AG04450 (cell line): ENCODE measurements at regions not wholly inside any gene's neighbourhood (a gene's known extent, or its start where the extent isn't known, plus 50 kb on each side); places are given as distances from the start of the nearest gene placed in this dataset.

Experiments used
- CTCF ChIA-PET: fragments of 300-600, 350-600 bp; formaldehyde crosslinking; extraction: SDS; loops from one replicate; lab custom pipeline; 2022; ENCODE audit warnings: antibody characterized with exemption, inconsistent platforms; lab: Charles Lee
- POLR2A ChIA-PET: fragments of 350-600 bp; formaldehyde crosslinking; extraction: SDS; loops from one replicate; lab custom pipeline; 2021; ENCODE audit warnings: antibody characterized with exemption, inconsistent platforms; lab: Yijun Ruan, JAX
- DNase-seq: peaks from one replicate; pipeline ENCODE4 v3.0.0-alpha.2; 2011; ENCODE audit warnings: low read depth, low spot score
- H3K27ac ChIP-seq: one replicate; pipeline ENCODE4 v1.5.1; 2012; ENCODE audit warnings: low read depth, low read length, control low read depth
- H3K27me3 ChIP-seq: one replicate; pipeline ENCODE4 v1.6.0; 2012; ENCODE audit warnings: low read length; ENCODE audit not compliant: control insufficient read depth, insufficient read depth
- H3K4me3 ChIP-seq: 2 replicates; pipeline ENCODE4 v1.5.1; 2011; ENCODE audit warnings: mild to moderate bottlenecking, low read depth, low read length, control low read depth
- H3K9me3 ChIP-seq: 2 replicates; pipeline ENCODE4 v1.5.1; 2012; ENCODE audit warnings: low read length; ENCODE audit not compliant: control insufficient read depth, insufficient read depth
- CTCF ChIP-seq: IDR thresholded peaks from 2 replicates; pipeline ENCODE4 v1.5.1; 2011; ENCODE audit warnings: low read depth, low read length, control low read depth, inconsistent platforms

- Histone ChIP-seq H3K27me3 (no peaks in the 10 kb centered on the region), H3K4me3 (no peak overlapping the region), H3K9me3 (peaks cover 2% of the 10 kb centered on the region; the same call in 1 of the 2 replicates), H3K27ac (no peak overlapping the region)
- CTCF ChIA-PET = no interaction called here
- POLR2A ChIA-PET = no interaction called here
- no peak for DNase-seq
- no peak for TF ChIP-seq CTCF
Observed at GRCh38 chr1:213519098-213519497, 468.1 kb downstream of the RPS6KC1 start.

DNA sequence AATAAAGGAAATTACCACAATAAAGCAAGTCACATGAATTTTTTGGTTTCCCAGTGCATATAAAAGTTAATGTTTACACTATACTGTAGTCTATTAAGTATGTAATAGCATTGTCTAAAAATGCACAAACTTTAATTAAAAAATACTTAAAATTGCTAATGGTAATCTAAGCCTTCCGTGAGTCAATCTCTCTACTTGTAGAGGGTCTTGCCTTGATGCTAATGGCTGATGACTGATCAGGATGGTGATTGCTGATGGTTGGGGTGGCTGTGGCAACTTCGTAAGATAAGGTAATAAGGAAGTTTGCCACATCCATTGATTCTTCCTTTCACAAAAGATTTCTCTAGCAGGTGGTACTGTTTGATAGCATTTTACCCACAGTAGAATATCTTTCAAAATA is 466.6 kb upstream of the PROX1 start:
- H3K27ac ChIP-seq = no peak overlapping the region
- peaks cover 4% of the 10 kb centered on the region; the same call in 1 of the 2 replicates for H3K9me3 ChIP-seq
- POLR2A ChIA-PET = no interaction called here
- no peak for TF ChIP-seq CTCF
- DNase-seq = no peak
- no peak overlapping the region for H3K4me3 ChIP-seq
- CTCF ChIA-PET = no interaction called here
- no peaks in the 10 kb centered on the region for H3K27me3 ChIP-seq

- Histone ChIP-seq H3K9me3 (peaks cover 4% of the 10 kb centered on the region; the same call in 1 of the 2 replicates), H3K27me3 (no peaks in the 10 kb centered on the region), H3K27ac (no peak overlapping the region), H3K4me3 (no peak overlapping the region)
- DNase-seq = no peak
- POLR2A ChIA-PET = no interaction called here
- no peak for TF ChIP-seq CTCF
- CTCF ChIA-PET = no interaction called here
Observed at GRCh38 chr1:213523781-213524398, 463.9 kb upstream of the PROX1 start.

DNA sequence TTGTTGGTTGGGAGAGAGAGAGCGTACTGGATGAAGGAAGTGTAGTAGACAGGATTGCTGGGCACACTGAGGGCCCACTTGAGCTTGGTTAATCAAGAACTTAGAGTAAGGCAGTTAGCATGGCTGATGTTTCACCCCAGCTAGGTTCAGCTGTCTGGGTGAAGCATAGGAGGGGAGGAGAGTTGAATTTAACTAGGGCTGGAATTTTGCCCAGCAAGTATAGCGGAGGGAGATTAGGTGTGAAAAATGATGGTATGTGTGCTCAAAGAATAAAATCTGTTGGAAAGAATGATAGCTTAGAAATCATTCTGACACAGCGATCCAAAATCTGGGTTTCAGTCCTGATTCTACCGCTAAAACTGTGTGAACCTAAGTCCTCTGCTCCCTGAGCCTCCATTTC is 461.5 kb upstream of the PROX1 start:
- H3K4me3 ChIP-seq = no peak overlapping the region
- no peak for TF ChIP-seq CTCF
- no peaks in the 10 kb centered on the region for H3K27me3 ChIP-seq
- no peak for DNase-seq
- ChIA-PET CTCF (no interaction called here), POLR2A (no interaction called here)
- H3K27ac ChIP-seq = no peak overlapping the region
- H3K9me3 ChIP-seq = peaks cover 4% of the 10 kb centered on the region; the same call in 1 of the 2 replicates

GRCh38 chr1:213530611-213531320 is 457.0 kb upstream of the PROX1 start:
- Histone ChIP-seq H3K4me3 (no peak overlapping the region), H3K27me3 (no peaks in the 10 kb centered on the region), H3K27ac (no peak overlapping the region), H3K9me3 (peaks cover 6% of the 10 kb centered on the region)
- no peak for DNase-seq
- ChIA-PET POLR2A (no interaction called here), CTCF (no interaction called here)
- TF ChIP-seq CTCF = no peak
